GM23338 (cell line): ENCODE measurements at regions not wholly inside any gene's neighbourhood (a gene's known extent, or its start where the extent isn't known, plus 50 kb on each side); places are given as distances from the start of the nearest gene placed in this dataset.

ENCODE experiments used
- ATAC-seq: fragments of 200-7000 bp; cut with Tn5 transposase; 3 replicates; pipeline ENCODE4 v1.9.1; 2020
- DNase-seq: peaks from one replicate; pipeline ENCODE4 v3.0.0-alpha.2; 2015; ENCODE audit warnings: low spot score
- H2AFZ ChIP-seq: fragments of 200-600 bp; sonication (generic); 2 replicates; pipeline ENCODE4 v1.8.0; 2016; ENCODE audit warnings: antibody characterized with exemption, mild to moderate bottlenecking, moderate library complexity
- H3F3A ChIP-seq: fragments of 200-600 bp; sonication (generic); replicated peaks from 2 replicates; pipeline ENCODE4 v1.8.0; 2017; ENCODE audit warnings: antibody characterized with exemption, mixed run types, low read depth
- H3K27ac ChIP-seq: fragments of 200-600 bp; sonication (generic); 2 replicates; pipeline ENCODE4 v1.6.1; 2016; ENCODE audit warnings: low read depth
- H3K27me3 ChIP-seq: fragments of 200-600 bp; sonication (generic); 2 replicates; pipeline ENCODE4 v1.8.0; 2016; ENCODE audit warnings: mild to moderate bottlenecking, mixed run types, moderate library complexity; ENCODE audit not compliant: insufficient read depth
- H3K36me3 ChIP-seq: fragments of 200-600 bp; sonication (generic); 2 replicates; pipeline ENCODE4 v1.8.0; 2016; ENCODE audit warnings: mild to moderate bottlenecking; ENCODE audit not compliant: insufficient read depth
- H3K4me1 ChIP-seq: fragments of 200-600 bp; sonication (generic); 2 replicates; pipeline ENCODE4 v1.8.0; 2016; ENCODE audit warnings: mild to moderate bottlenecking, moderate library complexity; ENCODE audit not compliant: insufficient read depth
- H3K4me2 ChIP-seq: fragments of 200-600 bp; sonication (generic); 2 replicates; pipeline ENCODE4 v1.7.1; 2017; ENCODE audit warnings: mixed run types
- H3K4me3 ChIP-seq: fragments of 200-600 bp; sonication (generic); 2 replicates; pipeline ENCODE4 v1.6.1; 2016; ENCODE audit warnings: mixed run types
- H3K79me2 ChIP-seq: fragments of 200-600 bp; sonication (generic); replicated peaks from 2 replicates; pipeline ENCODE4 v1.8.0; 2017; ENCODE audit warnings: mild to moderate bottlenecking; ENCODE audit not compliant: insufficient read depth
- H3K9me2 ChIP-seq: fragments of 200-600 bp; sonication (generic); 2 replicates; pipeline ENCODE4 v1.8.0; 2017; ENCODE audit not compliant: insufficient read depth
- H4K20me1 ChIP-seq: fragments of 200-600 bp; sonication (generic); replicated peaks from 2 replicates; pipeline ENCODE4 v1.8.0; 2017; ENCODE audit warnings: mild to moderate bottlenecking; ENCODE audit not compliant: insufficient read depth
- H3K27ac Mint-ChIP-seq: 2 replicates; pipeline ENCODE4 v1.8.0; 2020; ENCODE audit warnings: inconsistent platforms, mild to moderate bottlenecking, moderate library complexity, mixed read lengths
- H3K27me3 Mint-ChIP-seq: 3 replicates; pipeline ENCODE4 v1.8.0; 2022; ENCODE audit warnings: low read depth, mild to moderate bottlenecking, moderate library complexity, mixed read lengths, inconsistent platforms; ENCODE audit not compliant: insufficient read depth, poor library complexity
- H3K36me3 Mint-ChIP-seq: 3 replicates; pipeline ENCODE4 v1.8.0; 2021; ENCODE audit warnings: low read depth, mild to moderate bottlenecking, inconsistent platforms, moderate library complexity, mixed read lengths
- H3K4me1 Mint-ChIP-seq: 3 replicates; pipeline ENCODE4 v1.8.0; 2020; ENCODE audit warnings: mild to moderate bottlenecking, inconsistent platforms, mixed read lengths
- H3K4me3 Mint-ChIP-seq: 3 replicates; pipeline ENCODE4 v1.8.0; 2021; ENCODE audit warnings: moderate library complexity, mild to moderate bottlenecking, inconsistent platforms, mixed read lengths
- H3K9me3 Mint-ChIP-seq: 3 replicates; pipeline ENCODE4 v1.8.0; 2020; ENCODE audit warnings: moderate library complexity, mild to moderate bottlenecking, inconsistent platforms, mixed read lengths
- CREB1 ChIP-seq: fragments of 250-450 bp; sonication (Bioruptor Pico); IDR thresholded peaks from 2 replicates; pipeline ENCODE4 v1.5.0; 2020; ENCODE audit warnings: low read depth, mild to moderate bottlenecking, moderate library complexity
- EZH2 ChIP-seq: fragments of 200-600 bp; sonication (generic); IDR thresholded peaks from one replicate; pipeline ENCODE4 v1.8.0; 2017; ENCODE audit warnings: antibody characterized with exemption, mild to moderate bottlenecking, low read depth; ENCODE audit not compliant: unreplicated experiment
- EZH2phosphoT487 ChIP-seq: fragments of 200-600 bp; sonication (generic); IDR thresholded peaks from one replicate; pipeline ENCODE4 v1.8.1; 2018; ENCODE audit warnings: antibody characterized with exemption; ENCODE audit not compliant: unreplicated experiment
- JUNB ChIP-seq: IDR thresholded peaks from one replicate; pipeline ENCODE4 v1.6.1; 2016; ENCODE audit warnings: antibody characterized with exemption; ENCODE audit not compliant: unreplicated experiment
- NANOG ChIP-seq: IDR thresholded peaks from 2 replicates; pipeline ENCODE4 v1.6.1; 2016; ENCODE audit warnings: antibody characterized with exemption, borderline replicate concordance
- POLR2AphosphoS5 ChIP-seq: IDR thresholded peaks from 2 replicates; pipeline ENCODE4 v1.6.1; 2016; ENCODE audit warnings: antibody characterized with exemption, low read depth
- STAT1 ChIP-seq: IDR thresholded peaks from one replicate; pipeline ENCODE4 v1.6.1; 2016; ENCODE audit warnings: antibody characterized with exemption; ENCODE audit not compliant: unreplicated experiment
- ZNF114 ChIP-seq: fragments of 250-450 bp; sonication (Bioruptor Pico); IDR thresholded peaks from 2 replicates; pipeline ENCODE4 v1.5.0; 2020; ENCODE audit warnings: mild to moderate bottlenecking, moderate library complexity
- ZNF331 ChIP-seq: fragments of 250-450 bp; sonication (Bioruptor Pico); IDR thresholded peaks from 2 replicates; pipeline ENCODE4 v1.5.0; 2020; ENCODE audit warnings: low read depth, mild to moderate bottlenecking, moderate library complexity
- ZNF462 ChIP-seq: fragments of 250-450 bp; sonication (Bioruptor Pico); IDR thresholded peaks from 2 replicates; pipeline ENCODE4 v1.5.0; 2020; ENCODE audit warnings: mild to moderate bottlenecking, moderate library complexity
- TF ChIP-seq, protein P1 (sequence below): IDR thresholded peaks from one replicate; pipeline ENCODE4 v1.6.1; 2018; ENCODE audit warnings: antibody characterized with exemption; ENCODE audit not compliant: unreplicated experiment
- TF ChIP-seq, protein P2 (sequence below): IDR thresholded peaks from 2 replicates; pipeline ENCODE4 v1.6.1; 2016; ENCODE audit warnings: antibody characterized with exemption
- TF ChIP-seq, protein P3 (sequence below), 2 experiments: fragments of 200-600 bp in 1 of 2; sonication (generic) in 1 of 2; conservative IDR thresholded peaks; 2 replicates each; pipeline versions ENCODE4 v1.5.1 to v1.6.1; 2016 to 2017; ENCODE audit warnings: antibody characterized with exemption in 2 of 2, low read depth in 2 of 2, mild to moderate bottlenecking in 2 of 2, moderate library complexity in 1 of 2

GRCh38 chr19:20388706-20389225 lies 176.8 kb downstream of the ZNF737 start:
- peaks cover 11% of the 10 kb centered on the region for H3K36me3 Mint-ChIP-seq
- no peak overlapping the region for H3K4me3 Mint-ChIP-seq
- H3K27ac Mint-ChIP-seq = no peak overlapping the region
- ATAC-seq (no peak), DNase-seq (no peak)
- H3K27ac ChIP-seq = 0 out of 2 replicates have a peak overlapping the region, but pooled peaks have one; percentile 36
- H3K27me3 Mint-ChIP-seq = peaks cover 6% of the 10 kb centered on the region
- no peaks in the 10 kb centered on the region for H3K4me1 ChIP-seq
- H3K27me3 ChIP-seq = no peaks in the 10 kb centered on the region
- peaks cover 9% of the 10 kb centered on the region; the same call in 1 of the 2 replicates for H3F3A ChIP-seq
- no peaks in the 10 kb centered on the region for H3K79me2 ChIP-seq
- no peak overlapping the region for H2AFZ ChIP-seq
- H3K4me1 Mint-ChIP-seq = no peaks in the 10 kb centered on the region
- no peaks in the 10 kb centered on the region for H3K9me2 ChIP-seq
- no peak for TF ChIP-seq STAT1
- TF ChIP-seq, protein P1, sequence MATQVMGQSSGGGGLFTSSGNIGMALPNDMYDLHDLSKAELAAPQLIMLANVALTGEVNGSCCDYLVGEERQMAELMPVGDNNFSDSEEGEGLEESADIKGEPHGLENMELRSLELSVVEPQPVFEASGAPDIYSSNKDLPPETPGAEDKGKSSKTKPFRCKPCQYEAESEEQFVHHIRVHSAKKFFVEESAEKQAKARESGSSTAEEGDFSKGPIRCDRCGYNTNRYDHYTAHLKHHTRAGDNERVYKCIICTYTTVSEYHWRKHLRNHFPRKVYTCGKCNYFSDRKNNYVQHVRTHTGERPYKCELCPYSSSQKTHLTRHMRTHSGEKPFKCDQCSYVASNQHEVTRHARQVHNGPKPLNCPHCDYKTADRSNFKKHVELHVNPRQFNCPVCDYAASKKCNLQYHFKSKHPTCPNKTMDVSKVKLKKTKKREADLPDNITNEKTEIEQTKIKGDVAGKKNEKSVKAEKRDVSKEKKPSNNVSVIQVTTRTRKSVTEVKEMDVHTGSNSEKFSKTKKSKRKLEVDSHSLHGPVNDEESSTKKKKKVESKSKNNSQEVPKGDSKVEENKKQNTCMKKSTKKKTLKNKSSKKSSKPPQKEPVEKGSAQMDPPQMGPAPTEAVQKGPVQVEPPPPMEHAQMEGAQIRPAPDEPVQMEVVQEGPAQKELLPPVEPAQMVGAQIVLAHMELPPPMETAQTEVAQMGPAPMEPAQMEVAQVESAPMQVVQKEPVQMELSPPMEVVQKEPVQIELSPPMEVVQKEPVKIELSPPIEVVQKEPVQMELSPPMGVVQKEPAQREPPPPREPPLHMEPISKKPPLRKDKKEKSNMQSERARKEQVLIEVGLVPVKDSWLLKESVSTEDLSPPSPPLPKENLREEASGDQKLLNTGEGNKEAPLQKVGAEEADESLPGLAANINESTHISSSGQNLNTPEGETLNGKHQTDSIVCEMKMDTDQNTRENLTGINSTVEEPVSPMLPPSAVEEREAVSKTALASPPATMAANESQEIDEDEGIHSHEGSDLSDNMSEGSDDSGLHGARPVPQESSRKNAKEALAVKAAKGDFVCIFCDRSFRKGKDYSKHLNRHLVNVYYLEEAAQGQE = no peak
- no peak for TF ChIP-seq ZNF331 (CRISPR knock-in tag)
- TF ChIP-seq JUNB = no peak
- TF ChIP-seq ZNF114 (CRISPR knock-in tag) = no peak
- TF ChIP-seq, protein P2, sequence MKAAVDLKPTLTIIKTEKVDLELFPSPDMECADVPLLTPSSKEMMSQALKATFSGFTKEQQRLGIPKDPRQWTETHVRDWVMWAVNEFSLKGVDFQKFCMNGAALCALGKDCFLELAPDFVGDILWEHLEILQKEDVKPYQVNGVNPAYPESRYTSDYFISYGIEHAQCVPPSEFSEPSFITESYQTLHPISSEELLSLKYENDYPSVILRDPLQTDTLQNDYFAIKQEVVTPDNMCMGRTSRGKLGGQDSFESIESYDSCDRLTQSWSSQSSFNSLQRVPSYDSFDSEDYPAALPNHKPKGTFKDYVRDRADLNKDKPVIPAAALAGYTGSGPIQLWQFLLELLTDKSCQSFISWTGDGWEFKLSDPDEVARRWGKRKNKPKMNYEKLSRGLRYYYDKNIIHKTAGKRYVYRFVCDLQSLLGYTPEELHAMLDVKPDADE = no peak
- no peak for TF ChIP-seq NANOG
- TF ChIP-seq EZH2phosphoT487 = no peak
- TF ChIP-seq, protein P3, sequence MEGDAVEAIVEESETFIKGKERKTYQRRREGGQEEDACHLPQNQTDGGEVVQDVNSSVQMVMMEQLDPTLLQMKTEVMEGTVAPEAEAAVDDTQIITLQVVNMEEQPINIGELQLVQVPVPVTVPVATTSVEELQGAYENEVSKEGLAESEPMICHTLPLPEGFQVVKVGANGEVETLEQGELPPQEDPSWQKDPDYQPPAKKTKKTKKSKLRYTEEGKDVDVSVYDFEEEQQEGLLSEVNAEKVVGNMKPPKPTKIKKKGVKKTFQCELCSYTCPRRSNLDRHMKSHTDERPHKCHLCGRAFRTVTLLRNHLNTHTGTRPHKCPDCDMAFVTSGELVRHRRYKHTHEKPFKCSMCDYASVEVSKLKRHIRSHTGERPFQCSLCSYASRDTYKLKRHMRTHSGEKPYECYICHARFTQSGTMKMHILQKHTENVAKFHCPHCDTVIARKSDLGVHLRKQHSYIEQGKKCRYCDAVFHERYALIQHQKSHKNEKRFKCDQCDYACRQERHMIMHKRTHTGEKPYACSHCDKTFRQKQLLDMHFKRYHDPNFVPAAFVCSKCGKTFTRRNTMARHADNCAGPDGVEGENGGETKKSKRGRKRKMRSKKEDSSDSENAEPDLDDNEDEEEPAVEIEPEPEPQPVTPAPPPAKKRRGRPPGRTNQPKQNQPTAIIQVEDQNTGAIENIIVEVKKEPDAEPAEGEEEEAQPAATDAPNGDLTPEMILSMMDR (conservative IDR thresholded peaks at IDR 0.05; ENCODE audit: low read depth in 2 of 2) = no peak
- TF ChIP-seq EZH2 = no peak
- no peak for TF ChIP-seq POLR2AphosphoS5
- no peak for TF ChIP-seq ZNF462 (CRISPR knock-in tag)
- no peak for TF ChIP-seq CREB1
- H3K4me3 ChIP-seq = no peak overlapping the region
- H4K20me1 ChIP-seq = peaks cover 6% of the 10 kb centered on the region; the same call in 1 of the 2 replicates
- no peak overlapping the region for H3K4me2 ChIP-seq
- peaks cover 7% of the 10 kb centered on the region; the same call in 1 of the 3 replicates for H3K9me3 Mint-ChIP-seq
- no peaks in the 10 kb centered on the region for H3K36me3 ChIP-seq
